Forelimb muscle (tissue), 1 donor: ENCODE measurements at regions not wholly inside any gene's neighbourhood (a gene's known extent, or its start where the extent isn't known, plus 50 kb on each side); places are given as distances from the start of the nearest gene placed in this dataset.
A peak's percentile ranks its signal among the peaks of the same experiment; 100 is the strongest.
"Not testable (repeated sequence)": the region's sequence is repeated elsewhere in the genome, so short reads cannot be mapped to it uniquely, and the experiment has no call there.

Experiments
- DNase-seq: peaks from one replicate; pipeline ENCODE4 v3.0.0-alpha.2; 2013; ENCODE audit warnings: low read depth

- no peak for DNase-seq
These were observed 263.1 kb downstream of the MSX2 start for GRCh38 chr5:174987443-174988012.

GRCh38 chr5:174984863-174985262 lies 260.5 kb downstream of the MSX2 start:
- no peak for DNase-seq

- DNase-seq, result no peak
These were observed 258.1 kb downstream of the MSX2 start for GRCh38 chr5:174982485-174982884.

GRCh38 chr5:174981416-174981815 lies 257.0 kb downstream of the MSX2 start:
- DNase-seq, result no peak

- no peak for DNase-seq
These were observed 256.6 kb downstream of the MSX2 start for GRCh38 chr5:174980952-174981351.

- DNase-seq, result no peak
These were observed 247.9 kb downstream of the MSX2 start for GRCh38 chr5:174972291-174972690.

- DNase-seq, result no peak
These were observed 246.8 kb downstream of the MSX2 start for GRCh38 chr5:174971210-174971609.

- DNase-seq, result no peak
These were observed 246.1 kb downstream of the MSX2 start for GRCh38 chr5:174970502-174970901.

- DNase-seq, result no peak
These were observed 229.5 kb downstream of the MSX2 start for GRCh38 chr5:174953871-174954270.

GRCh38 chr5:174951151-174951780 lies 226.9 kb downstream of the MSX2 start:
- peak; percentile 45 for DNase-seq

- no peak for DNase-seq
These were observed 223.2 kb downstream of the MSX2 start for GRCh38 chr5:174947548-174947947.

GRCh38 chr5:174945853-174946252 lies 221.5 kb downstream of the MSX2 start:
- DNase-seq, result no peak

- DNase-seq, result no peak
These were observed 219.4 kb downstream of the MSX2 start for GRCh38 chr5:174943785-174944184.

GRCh38 chr5:174943002-174943401 lies 218.6 kb downstream of the MSX2 start:
- not testable (repeated sequence) for DNase-seq

GRCh38 chr5:174937201-174938123 lies 213.1 kb downstream of the MSX2 start:
- DNase-seq, result no peak

- DNase-seq, result no peak
These were observed 211.6 kb downstream of the MSX2 start for GRCh38 chr5:174935854-174936474.

- not testable (repeated sequence) for DNase-seq
These were observed 206.7 kb downstream of the MSX2 start for GRCh38 chr5:174931033-174931432.

- no peak for DNase-seq
These were observed 201.2 kb downstream of the MSX2 start for GRCh38 chr5:174925586-174925985.

- no peak for DNase-seq
These were observed 198.6 kb downstream of the MSX2 start for GRCh38 chr5:174922955-174923354.

- DNase-seq, result no peak
These were observed 196.6 kb downstream of the MSX2 start for GRCh38 chr5:174920906-174921550.

- DNase-seq, result no peak
These were observed 195.0 kb downstream of the MSX2 start for GRCh38 chr5:174919351-174919750.

- no peak for DNase-seq
These were observed 194.3 kb downstream of the MSX2 start for GRCh38 chr5:174918655-174919054.
